GM18519 (cell line): ENCODE measurements at regions not wholly inside any gene's neighbourhood (a gene's known extent, or its start where the extent isn't known, plus 50 kb on each side); places are given as distances from the start of the nearest gene placed in this dataset.

ENCODE experiments used
- ATAC-seq: cut with Tn5 transposase; IDR thresholded peaks from one replicate; pipeline ENCODE4 v1.9.1; 2021; ENCODE audit warnings: mild to moderate bottlenecking, moderate library complexity; ENCODE audit not compliant: unreplicated experiment, low FRiP score

- no peak for ATAC-seq
These were observed 302.7 kb upstream of the MYOCD start for GRCh38 chr17:12362853-12363455.

DNA sequence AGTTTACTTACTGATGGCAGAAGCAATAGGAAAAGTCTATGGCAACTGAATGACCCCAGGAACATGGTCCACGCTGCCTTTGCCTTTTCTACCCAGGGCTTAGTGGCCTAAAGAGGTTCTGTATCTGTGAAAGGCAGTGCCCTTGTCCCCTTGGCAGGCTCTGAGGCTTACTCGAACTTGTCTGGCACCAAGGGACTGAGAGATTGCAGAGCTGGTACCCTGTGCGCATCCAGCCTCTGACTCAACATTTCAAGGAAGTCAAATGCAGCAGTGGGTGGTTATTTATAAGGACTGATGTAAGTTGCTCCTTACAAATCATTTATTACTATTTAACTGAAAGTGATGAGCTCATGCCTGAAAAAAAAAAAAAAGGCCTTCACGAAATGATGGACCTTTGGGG lies 299.9 kb upstream of the MYOCD start:
- no peak for ATAC-seq

DNA sequence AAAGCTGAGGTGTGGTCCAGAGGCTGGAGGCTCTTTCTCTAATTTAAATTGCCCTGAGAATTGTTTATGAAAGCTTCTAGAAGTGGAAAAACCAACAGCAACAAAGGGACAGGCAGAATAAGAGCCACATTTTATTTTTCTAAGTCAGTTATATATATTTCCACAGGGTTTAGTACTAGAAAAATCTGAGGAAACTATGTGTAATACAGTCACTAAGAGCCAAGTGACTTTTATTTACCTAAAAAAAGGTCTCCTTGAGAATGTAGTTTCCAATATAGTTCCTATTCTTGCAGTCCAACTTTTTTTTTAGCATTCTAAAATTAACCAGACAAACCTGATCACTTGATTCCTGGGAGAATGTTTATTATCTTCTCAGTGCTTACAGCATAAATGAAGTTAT lies 296.6 kb upstream of the MYOCD start:
- ATAC-seq = no peak

- no peak for ATAC-seq
These were observed 289.4 kb upstream of the MYOCD start for GRCh38 chr17:12376276-12376675.

DNA sequence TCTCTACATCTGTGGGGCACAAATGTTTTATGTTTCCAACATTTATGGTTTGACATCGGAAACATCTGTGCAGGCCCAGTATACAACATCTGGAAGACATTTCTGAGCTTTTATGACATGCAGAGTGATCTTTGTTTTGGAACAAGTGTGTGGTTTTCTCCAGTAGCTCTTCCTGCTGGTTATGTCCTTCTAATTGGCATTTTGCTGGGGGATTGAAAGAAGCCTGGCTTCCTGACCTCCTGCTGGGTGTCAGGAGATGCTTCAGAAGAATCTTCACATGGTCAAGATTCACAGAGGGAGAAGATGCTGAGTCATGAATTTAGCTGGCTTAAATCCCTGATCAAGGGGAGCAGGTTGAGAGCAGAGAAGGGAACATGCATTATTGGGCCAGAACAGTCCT lies 279.5 kb upstream of the MYOCD start:
- no peak for ATAC-seq

GRCh38 chr17:12388226-12388625 lies 277.5 kb upstream of the MYOCD start:
- no peak for ATAC-seq

GRCh38 chr17:12389421-12389820 lies 276.3 kb upstream of the MYOCD start:
- no peak for ATAC-seq

GRCh38 chr17:12390631-12391030 lies 275.1 kb upstream of the MYOCD start:
- ATAC-seq = no peak

DNA sequence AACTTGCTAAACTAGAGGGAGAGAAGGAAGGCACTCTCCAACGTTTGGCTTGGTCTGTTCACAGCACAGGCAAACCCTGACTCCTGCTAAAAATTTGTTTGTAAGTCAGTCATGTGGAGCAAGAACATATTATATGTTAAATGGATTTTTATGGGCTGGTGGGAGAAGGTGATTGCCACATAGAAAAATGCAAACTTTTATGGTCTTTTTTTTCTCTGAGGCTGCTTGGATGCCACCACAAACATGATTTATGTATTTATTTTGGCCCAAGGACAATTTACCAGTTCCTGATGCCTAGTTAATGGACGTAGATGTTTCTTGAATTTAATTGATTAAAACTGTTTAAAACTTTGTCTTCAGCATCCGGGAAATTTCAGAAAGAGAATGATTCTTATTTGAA lies 274.2 kb upstream of the MYOCD start:
- ATAC-seq = no peak

GRCh38 chr17:12395733-12396354 lies 269.8 kb upstream of the MYOCD start:
- ATAC-seq = no peak

DNA sequence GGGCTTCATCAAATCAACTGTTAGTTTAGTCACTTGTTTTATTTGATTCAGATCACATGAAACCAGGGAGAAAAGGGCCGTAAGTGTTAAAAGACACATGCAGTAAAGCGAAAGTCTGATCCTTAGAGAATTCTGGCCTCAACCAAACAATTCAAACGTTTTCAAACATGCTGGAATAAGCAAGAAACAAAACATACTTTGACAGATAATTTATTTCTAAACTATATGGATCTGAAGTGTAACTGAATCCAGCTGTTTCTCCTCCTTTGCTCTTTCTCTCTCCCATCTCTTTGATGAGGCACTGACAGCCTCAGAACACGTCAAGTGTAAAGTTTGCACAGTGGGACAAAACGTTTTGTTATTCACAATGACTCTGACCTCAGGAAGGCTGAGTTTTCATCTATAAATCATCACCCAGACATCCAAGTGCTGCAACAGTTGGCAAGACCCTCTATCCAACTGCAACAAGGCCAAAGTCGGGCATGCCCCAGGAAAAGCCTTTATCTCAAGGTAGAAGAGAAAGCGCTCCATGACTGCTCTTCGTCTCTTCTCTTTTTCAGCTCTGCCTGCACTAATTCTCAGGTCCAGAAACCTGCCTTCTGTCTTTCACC lies 267.1 kb upstream of the MYOCD start:
- no peak for ATAC-seq

- no peak for ATAC-seq
These were observed 262.6 kb upstream of the MYOCD start for GRCh38 chr17:12402963-12403622.

GRCh38 chr17:12403881-12404398 lies 261.8 kb upstream of the MYOCD start:
- no peak for ATAC-seq

- no peak for ATAC-seq
These were observed 259.0 kb upstream of the MYOCD start for GRCh38 chr17:12406623-12407215.

DNA sequence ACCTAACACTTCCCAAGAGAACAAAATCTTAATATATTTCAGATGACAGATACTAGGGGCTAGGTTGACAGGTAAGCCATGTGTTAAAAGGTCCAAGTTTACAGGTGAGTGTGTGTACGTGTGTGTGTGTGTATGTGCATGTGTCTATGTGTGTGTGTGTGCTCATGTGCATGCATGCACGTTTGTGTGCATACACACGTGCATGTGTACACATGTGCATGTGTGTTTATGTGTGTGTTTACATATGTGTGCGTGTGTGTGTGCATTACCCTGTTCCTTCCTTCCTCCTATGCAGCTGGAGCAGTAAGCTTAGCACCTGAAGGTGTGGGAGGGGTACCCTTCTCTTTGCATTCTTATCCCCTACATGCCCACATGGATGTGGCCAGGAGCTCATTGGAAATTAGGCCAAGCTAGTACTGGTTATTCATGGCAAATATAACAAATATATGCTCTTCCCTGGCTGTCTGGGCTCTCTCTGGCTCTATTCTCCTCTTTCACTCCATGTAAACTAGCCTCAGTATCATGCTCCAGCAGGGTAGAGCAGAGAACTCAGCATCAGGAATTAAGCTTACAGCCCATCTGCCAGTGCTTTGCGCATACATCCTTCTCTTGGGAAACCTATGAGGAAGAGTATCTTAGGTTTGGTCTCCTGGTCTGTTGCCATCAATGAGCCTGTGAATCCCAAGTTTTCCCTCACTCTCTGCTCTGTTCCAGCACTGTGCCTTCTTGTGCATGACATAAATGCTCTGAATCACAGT lies 258.0 kb upstream of the MYOCD start:
- ATAC-seq = no peak

- ATAC-seq = no peak
These were observed 256.6 kb upstream of the MYOCD start for GRCh38 chr17:12409082-12409481.

- no peak for ATAC-seq
These were observed 255.0 kb upstream of the MYOCD start for GRCh38 chr17:12410717-12411116.

GRCh38 chr17:12415031-12415430 lies 250.7 kb upstream of the MYOCD start:
- ATAC-seq = no peak

- no peak for ATAC-seq
These were observed 244.6 kb upstream of the MYOCD start for GRCh38 chr17:12421077-12421476.

- ATAC-seq = peak; percentile 42
These were observed 243.9 kb upstream of the MYOCD start for GRCh38 chr17:12421646-12422306.
